Activated gamma-delta T cell treated with anti-CD3 and anti-CD28 coated beads, Interleukin-2, amount 50 U/mL, for 16 hours (primary cell): ENCODE measurements at regions not wholly inside any gene's neighbourhood (a gene's known extent, or its start where the extent isn't known, plus 50 kb on each side); places are given as distances from the start of the nearest gene placed in this dataset.

ENCODE experiments used
- DNase-seq: peaks from one replicate; pipeline ENCODE4 v3.0.0-alpha.2; 2020; ENCODE audit warnings: low read depth

GRCh38 chr3:59290358-59290757, 240.5 kb upstream of the CFAP20DC start:
- DNase-seq = no peak

- no peak for DNase-seq
Measured at GRCh38 chr3:59289831-59290230, 240.0 kb upstream of the CFAP20DC start.

GRCh38 chr3:59288951-59289350, 239.1 kb upstream of the CFAP20DC start:
- no peak for DNase-seq

GRCh38 chr3:59286791-59287531, 237.1 kb upstream of the CFAP20DC start:
- DNase-seq = no peak

GRCh38 chr3:59285560-59285959, 235.7 kb upstream of the CFAP20DC start:
- no peak for DNase-seq

GRCh38 chr3:59284926-59285325, 235.1 kb upstream of the CFAP20DC start:
- no peak for DNase-seq

GRCh38 chr3:59280113-59280512, 230.3 kb upstream of the CFAP20DC start:
- no peak for DNase-seq

- no peak for DNase-seq
Measured at GRCh38 chr3:59277816-59278215, 228.0 kb upstream of the CFAP20DC start.

- DNase-seq = no peak
Measured at GRCh38 chr3:59277201-59277600, 227.4 kb upstream of the CFAP20DC start.

- no peak for DNase-seq
Measured at GRCh38 chr3:59273976-59274375, 224.2 kb upstream of the CFAP20DC start.

- no peak for DNase-seq
Measured at GRCh38 chr3:59271971-59272370, 222.1 kb upstream of the CFAP20DC start.

GRCh38 chr3:59270921-59271320, 221.1 kb upstream of the CFAP20DC start:
- DNase-seq = no peak

- DNase-seq = no peak
Measured at GRCh38 chr3:59270209-59270608, 220.4 kb upstream of the CFAP20DC start.

GRCh38 chr3:59268170-59268569, 218.3 kb upstream of the CFAP20DC start:
- no peak for DNase-seq

GRCh38 chr3:59267021-59267420, 217.2 kb upstream of the CFAP20DC start:
- no peak for DNase-seq

- no peak for DNase-seq
Measured at GRCh38 chr3:59266551-59266950, 216.7 kb upstream of the CFAP20DC start.

- DNase-seq = no peak
Measured at GRCh38 chr3:59265566-59265965, 215.7 kb upstream of the CFAP20DC start.

- no peak for DNase-seq
Measured at GRCh38 chr3:59264366-59264765, 214.5 kb upstream of the CFAP20DC start.

- DNase-seq = no peak
Measured at GRCh38 chr3:59263152-59263551, 213.3 kb upstream of the CFAP20DC start.

- no peak for DNase-seq
Measured at GRCh38 chr3:59262076-59262498, 212.3 kb upstream of the CFAP20DC start.

GRCh38 chr3:59261009-59261408, 211.2 kb upstream of the CFAP20DC start:
- DNase-seq = no peak

- DNase-seq = no peak
Measured at GRCh38 chr3:59258550-59259260, 208.9 kb upstream of the CFAP20DC start.

- no peak for DNase-seq
Measured at GRCh38 chr3:59257506-59257905, 207.7 kb upstream of the CFAP20DC start.

GRCh38 chr3:59256230-59256629, 206.4 kb upstream of the CFAP20DC start:
- no peak for DNase-seq
